ENCODE measurements at regions not wholly inside any gene's neighbourhood (a gene's known extent, or its start where the extent isn't known, plus 50 kb on each side); places are given as distances from the start of the nearest gene placed in this dataset.

GRCh38 chr1:181142096-181142958, 53.8 kb downstream of the IER5 start:
- DNase-seq = peak; percentile 85

GRCh38 chr1:181143102-181143859, 54.8 kb downstream of the IER5 start:
- no peak for DNase-seq

GRCh38 chr1:181144238-181144637, 55.7 kb downstream of the IER5 start:
- no peak for DNase-seq

- no peak for DNase-seq
These were observed 60.1 kb downstream of the IER5 start for GRCh38 chr1:181148636-181149035.

- no peak for DNase-seq
These were observed 61.0 kb downstream of the IER5 start for GRCh38 chr1:181149326-181150125.

GRCh38 chr1:181150273-181150672, 61.8 kb downstream of the IER5 start:
- no peak for DNase-seq

GRCh38 chr1:181150842-181151241, 62.3 kb downstream of the IER5 start:
- DNase-seq = no peak

GRCh38 chr1:181151378-181152326, 63.2 kb downstream of the IER5 start:
- no peak for DNase-seq

- DNase-seq = peak; percentile 30
These were observed 64.6 kb downstream of the IER5 start for GRCh38 chr1:181152892-181153633.

GRCh38 chr1:181153634-181153961, 65.1 kb downstream of the IER5 start:
- DNase-seq = no peak

GRCh38 chr1:181155339-181155738, 66.8 kb downstream of the IER5 start:
- DNase-seq = no peak

GRCh38 chr1:181159451-181160140, 71.1 kb downstream of the IER5 start:
- no peak for DNase-seq

- no peak for DNase-seq
These were observed 71.8 kb downstream of the IER5 start for GRCh38 chr1:181160322-181160721.

GRCh38 chr1:181160998-181161870, 72.7 kb downstream of the IER5 start:
- DNase-seq = no peak

GRCh38 chr1:181163662-181164061, 75.2 kb downstream of the IER5 start:
- DNase-seq = no peak

- peak; percentile 84 for DNase-seq
These were observed 78.1 kb downstream of the IER5 start for GRCh38 chr1:181166377-181167196.

GRCh38 chr1:181169281-181169865, 80.9 kb downstream of the IER5 start:
- DNase-seq = no peak

- DNase-seq = no peak
These were observed 81.7 kb downstream of the IER5 start for GRCh38 chr1:181170194-181170593.
